PC-9 (cell line): ENCODE measurements at regions not wholly inside any gene's neighbourhood (a gene's known extent, or its start where the extent isn't known, plus 50 kb on each side); places are given as distances from the start of the nearest gene placed in this dataset.

Experiments
- BruUV-seq: library from RNA; stranded (reverse); fragments of 400-500 nt; replicated peaks from 2 replicates; lab custom pipeline; 2021; lab: Mats Ljungman, UMichigan
- CTCF ChIA-PET: fragments of 300-600 bp; sonication (Branson Sonifier 250); formaldehyde crosslinking; loops from one replicate; lab custom pipeline; 2022; ENCODE audit warnings: antibody characterized with exemption; lab: Charles Lee
- POLR2A ChIA-PET: fragments of 300-600 bp; sonication (Branson Sonifier 250); formaldehyde crosslinking; loops from one replicate; lab custom pipeline; 2022; ENCODE audit warnings: antibody characterized with exemption; ENCODE audit not compliant: unreplicated experiment; lab: Charles Lee
- DNase-seq, 2 experiments: peaks; one replicate each; pipeline versions ENCODE4 v3.0.0 to v3.0.0-alpha.2; 2015 to 2022; ENCODE audit warnings: mixed read lengths in 1 of 2
- H2AFZ ChIP-seq: fragments of 200-600 bp; sonication (generic); 2 replicates; pipeline ENCODE4 v1.8.1; 2017; ENCODE audit warnings: antibody characterized with exemption
- H3F3A ChIP-seq: fragments of 200-600 bp; sonication (generic); 2 replicates; pipeline ENCODE4 v1.8.1; 2017; ENCODE audit warnings: antibody characterized with exemption, mild to moderate bottlenecking, low read depth; ENCODE audit not compliant: insufficient read depth
- H3K27ac ChIP-seq: fragments of 200-600 bp; sonication (generic); 2 replicates; pipeline ENCODE4 v1.6.1; 2016; ENCODE audit warnings: mixed run types
- H3K27me3 ChIP-seq: fragments of 200-600 bp; sonication (generic); 2 replicates; pipeline ENCODE4 v1.6.1; 2016; ENCODE audit warnings: low read depth, mixed run types; ENCODE audit not compliant: insufficient read depth
- H3K36me3 ChIP-seq: fragments of 200-600 bp; sonication (generic); 2 replicates; pipeline ENCODE4 v1.6.1; 2016; ENCODE audit warnings: low read depth, mixed run types
- H3K4me1 ChIP-seq: fragments of 200-600 bp; sonication (generic); replicated peaks from 2 replicates; pipeline ENCODE4 v1.6.1; 2016; ENCODE audit warnings: mixed run types; ENCODE audit not compliant: insufficient read depth
- H3K4me2 ChIP-seq: fragments of 200-600 bp; sonication (generic); 2 replicates; pipeline ENCODE4 v1.6.1; 2017; ENCODE audit warnings: mixed run types
- H3K4me3 ChIP-seq: fragments of 200-600 bp; sonication (generic); 2 replicates; pipeline ENCODE4 v1.6.1; 2016; ENCODE audit warnings: mixed run types
- H3K79me2 ChIP-seq: fragments of 200-600 bp; sonication (generic); 2 replicates; pipeline ENCODE4 v1.6.1; 2017; ENCODE audit warnings: low read depth, mixed run types
- H3K9me2 ChIP-seq: fragments of 200-600 bp; sonication (generic); 2 replicates; pipeline ENCODE4 v1.8.1; 2017; ENCODE audit warnings: mild to moderate bottlenecking; ENCODE audit not compliant: insufficient read depth
- H3K9me3 ChIP-seq: fragments of 200-600 bp; sonication (generic); 2 replicates; pipeline ENCODE4 v1.8.1; 2016; ENCODE audit warnings: low read depth; ENCODE audit not compliant: insufficient read depth
- H4K20me1 ChIP-seq: fragments of 200-600 bp; sonication (generic); 2 replicates; pipeline ENCODE4 v1.8.1; 2017; ENCODE audit not compliant: insufficient read depth
- EZH2 ChIP-seq: fragments of 200-600 bp; sonication (generic); IDR thresholded peaks from 2 replicates; pipeline ENCODE4 v1.8.0; 2017; ENCODE audit warnings: antibody characterized with exemption, low read depth
- intact Hi-C: fragments of 100-400 bp; cut with micrococcal nuclease; formaldehyde crosslinking; loops from one replicate; pipeline ENCODE4 v1.10.0; 2022; ENCODE audit not compliant: unreplicated experiment
- TF ChIP-seq, protein P1 (sequence below): fragments of 200-600 bp; sonication (generic); conservative IDR thresholded peaks from 2 replicates; pipeline ENCODE4 v1.6.1; 2017; ENCODE audit warnings: mixed run types, antibody characterized with exemption, mild to moderate bottlenecking, moderate library complexity

DNA sequence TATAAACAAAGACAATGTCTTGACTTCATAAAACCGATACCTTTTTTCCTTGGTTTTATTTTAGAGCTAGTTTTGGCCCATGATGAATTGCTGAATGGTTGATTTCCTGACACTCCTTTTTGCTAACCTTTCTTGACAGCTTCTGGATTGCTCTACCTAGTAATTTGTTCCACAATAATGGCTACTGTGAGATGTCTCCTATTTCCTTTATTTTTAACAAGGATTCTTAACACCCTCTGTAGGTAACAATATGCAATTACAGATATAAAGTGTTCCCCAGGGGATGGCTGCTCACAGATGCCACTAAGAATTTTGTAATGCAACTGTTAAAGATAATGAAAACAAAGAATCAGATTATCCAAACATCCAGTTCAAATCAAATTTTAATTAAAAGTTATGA lies 100.8 kb upstream of the ATP5MC3 start:
- POLR2A ChIA-PET: interaction anchor here (0.6 kb wide), 1 partner anchor 1057 kb away, joined by 13 read pairs; no protein-coding TSS in a partner anchor

DNA sequence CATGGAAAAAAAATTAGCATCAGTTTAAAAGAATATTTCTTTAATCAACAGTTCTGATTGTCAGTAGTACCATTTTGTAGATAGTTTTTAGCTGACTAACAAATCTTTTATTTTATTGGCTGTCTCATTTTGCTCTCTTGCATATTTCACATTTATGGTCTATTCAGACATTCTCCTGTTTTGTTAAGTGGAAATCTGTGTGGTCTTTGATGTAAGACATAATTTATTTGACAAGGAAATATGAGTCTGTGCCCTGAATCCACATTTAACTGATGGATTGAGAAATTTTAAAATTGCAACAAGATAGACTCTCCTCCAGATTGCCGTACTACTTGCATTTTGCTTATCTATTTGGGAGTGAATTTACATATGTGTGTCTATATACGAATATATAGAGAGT lies 96.3 kb upstream of the ATP5MC3 start:
- CTCF ChIA-PET: no interaction called here
- intact Hi-C loops: no loop called here

More for the DNA sequence above, 100.8 kb upstream of the ATP5MC3 start:
- DNase-seq: no peak
- H3K9me3 ChIP-seq: no peaks in the 10 kb centered on the region
- H3K4me1 ChIP-seq: no peaks in the 10 kb centered on the region
- no peaks in the 10 kb centered on the region for H3K79me2 ChIP-seq
- no peaks in the 10 kb centered on the region for H3K36me3 ChIP-seq
- H3K27ac ChIP-seq: no peak overlapping the region
- peaks cover 27% of the 10 kb centered on the region; the same call in 1 of the 2 replicates for H3K27me3 ChIP-seq
- H3K4me3 ChIP-seq: no peak overlapping the region
- H4K20me1 ChIP-seq: no peaks in the 10 kb centered on the region
- intact Hi-C loops: loop anchor here (5.0 kb wide), 3 partner anchors 170 to 535 kb away; no protein-coding TSS in a partner anchor
- no peak for TF ChIP-seq EZH2
- TF ChIP-seq, protein P1, sequence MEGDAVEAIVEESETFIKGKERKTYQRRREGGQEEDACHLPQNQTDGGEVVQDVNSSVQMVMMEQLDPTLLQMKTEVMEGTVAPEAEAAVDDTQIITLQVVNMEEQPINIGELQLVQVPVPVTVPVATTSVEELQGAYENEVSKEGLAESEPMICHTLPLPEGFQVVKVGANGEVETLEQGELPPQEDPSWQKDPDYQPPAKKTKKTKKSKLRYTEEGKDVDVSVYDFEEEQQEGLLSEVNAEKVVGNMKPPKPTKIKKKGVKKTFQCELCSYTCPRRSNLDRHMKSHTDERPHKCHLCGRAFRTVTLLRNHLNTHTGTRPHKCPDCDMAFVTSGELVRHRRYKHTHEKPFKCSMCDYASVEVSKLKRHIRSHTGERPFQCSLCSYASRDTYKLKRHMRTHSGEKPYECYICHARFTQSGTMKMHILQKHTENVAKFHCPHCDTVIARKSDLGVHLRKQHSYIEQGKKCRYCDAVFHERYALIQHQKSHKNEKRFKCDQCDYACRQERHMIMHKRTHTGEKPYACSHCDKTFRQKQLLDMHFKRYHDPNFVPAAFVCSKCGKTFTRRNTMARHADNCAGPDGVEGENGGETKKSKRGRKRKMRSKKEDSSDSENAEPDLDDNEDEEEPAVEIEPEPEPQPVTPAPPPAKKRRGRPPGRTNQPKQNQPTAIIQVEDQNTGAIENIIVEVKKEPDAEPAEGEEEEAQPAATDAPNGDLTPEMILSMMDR: peak; percentile 81
- no peaks in the 10 kb centered on the region for H3K9me2 ChIP-seq
- no TSS peak for BruUV-seq
- CTCF ChIA-PET: interaction anchor here (0.6 to 1.2 kb wide), 2 partner anchors 31 to 240 kb away, joined by 3 read pairs; no protein-coding TSS in a partner anchor
- H3K4me2 ChIP-seq: no peak overlapping the region
- no peak overlapping the region for H2AFZ ChIP-seq
- no peaks in the 10 kb centered on the region for H3F3A ChIP-seq

DNA sequence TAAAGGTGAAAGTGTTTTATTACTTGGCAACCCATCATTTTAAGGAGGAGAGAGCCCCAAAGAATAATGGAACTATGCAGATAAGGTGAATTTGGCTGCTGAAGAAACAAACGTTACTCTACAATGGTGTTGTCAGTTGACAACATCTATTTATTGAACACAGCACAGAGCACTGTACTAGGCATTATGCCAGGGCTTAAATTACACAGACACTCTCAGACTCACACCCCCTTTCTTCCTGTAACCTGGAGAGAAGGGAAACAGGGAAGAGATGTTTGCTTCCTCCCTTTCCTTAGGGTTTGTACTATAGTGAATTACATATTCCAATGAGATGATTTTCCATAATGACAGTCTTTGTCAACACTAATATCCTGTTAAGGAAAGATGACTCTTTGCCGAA lies 94.0 kb upstream of the ATP5MC3 start:
- Histone ChIP-seq H2AFZ (no peak overlapping the region), H3F3A (no peaks in the 10 kb centered on the region), H3K4me3 (no peak overlapping the region), H3K27ac (no peak overlapping the region), H3K9me2 (no peaks in the 10 kb centered on the region), H3K27me3 (peaks cover 31% of the 10 kb centered on the region), H3K4me2 (no peak overlapping the region), H3K36me3 (no peaks in the 10 kb centered on the region), H3K4me1 (no peaks in the 10 kb centered on the region), H4K20me1 (no peaks in the 10 kb centered on the region), H3K9me3 (no peaks in the 10 kb centered on the region), H3K79me2 (no peaks in the 10 kb centered on the region)
- CTCF ChIA-PET: no interaction called here
- BruUV-seq: no TSS peak
- POLR2A ChIA-PET: no interaction called here
- TF ChIP-seq EZH2: no peak
- TF ChIP-seq, protein P1: no peak
- intact Hi-C loops: no loop called here
- DNase-seq: no peak

More for the DNA sequence above, 96.3 kb upstream of the ATP5MC3 start:
- no peaks in the 10 kb centered on the region for H3K79me2 ChIP-seq
- POLR2A ChIA-PET: no interaction called here
- H4K20me1 ChIP-seq: no peaks in the 10 kb centered on the region
- no peaks in the 10 kb centered on the region for H3K9me3 ChIP-seq
- H2AFZ ChIP-seq: no peak overlapping the region
- DNase-seq: no peak
- H3K4me3 ChIP-seq: no peak overlapping the region
- no TSS peak for BruUV-seq
- no peaks in the 10 kb centered on the region for H3K36me3 ChIP-seq
- H3K4me1 ChIP-seq: no peaks in the 10 kb centered on the region
- peaks cover 24% of the 10 kb centered on the region for H3K27me3 ChIP-seq
- H3F3A ChIP-seq: no peaks in the 10 kb centered on the region
- no peak overlapping the region for H3K27ac ChIP-seq
- no peaks in the 10 kb centered on the region for H3K9me2 ChIP-seq
- H3K4me2 ChIP-seq: no peak overlapping the region
- TF ChIP-seq, protein P1: no peak
- TF ChIP-seq EZH2: no peak
